Panc1 (cell line): ENCODE measurements at regions not wholly inside any gene's neighbourhood (a gene's known extent, or its start where the extent isn't known, plus 50 kb on each side); places are given as distances from the start of the nearest gene placed in this dataset.

Source experiments
- ATAC-seq: fragments of 200-7000 bp; cut with Tn5 transposase; 2 replicates; pipeline ENCODE4 v1.9.1; 2020; ENCODE audit warnings: mild to moderate bottlenecking, moderate library complexity
- BruUV-seq: library from RNA; stranded (reverse); fragments of 400-500 nt; replicated peaks from 2 replicates; lab custom pipeline; 2021; lab: Mats Ljungman, UMichigan
- CTCF ChIA-PET: fragments of 300-600 bp; sonication (Branson Sonifier 250); formaldehyde crosslinking; loops from one replicate; lab custom pipeline; 2022; ENCODE audit warnings: antibody characterized with exemption; lab: Charles Lee
- POLR2A ChIA-PET: fragments of 300-600 bp; sonication (Branson Sonifier 250); formaldehyde crosslinking; loops from one replicate; lab custom pipeline; 2022; ENCODE audit warnings: antibody characterized with exemption; lab: Charles Lee
- DNase-seq: peaks from one replicate; pipeline ENCODE4 v3.0.0-alpha.2; 2010; ENCODE audit warnings: low read depth, low spot score
- H3K27ac ChIP-seq: 2 replicates; pipeline ENCODE4 v1.5.1; 2011; ENCODE audit warnings: mild to moderate bottlenecking, low read length, inconsistent platforms
- H3K27me3 ChIP-seq: fragments of 200-500 bp; sonication (Bioruptor generic); 2 replicates; pipeline ENCODE4 v1.6.0; 2014; ENCODE audit warnings: low read length, inconsistent platforms; ENCODE audit not compliant: control insufficient read depth, insufficient read depth
- H3K36me3 ChIP-seq: fragments of 200-500 bp; sonication (Bioruptor generic); 2 replicates; pipeline ENCODE4 v1.5.1; 2014; ENCODE audit warnings: inconsistent platforms, mild to moderate bottlenecking, low read length, moderate library complexity; ENCODE audit not compliant: control insufficient read depth, insufficient read depth
- H3K4me1 ChIP-seq: 2 replicates; pipeline ENCODE4 v1.5.1; 2011; ENCODE audit warnings: inconsistent platforms, mild to moderate bottlenecking, low read length, moderate library complexity; ENCODE audit not compliant: control insufficient read depth, insufficient read depth
- H3K4me3 ChIP-seq, 2 experiments: 2 replicates each; pipeline ENCODE4 v1.5.1; 2011 to 2012; ENCODE audit warnings: low read depth in 2 of 2, low read length in 2 of 2, mild to moderate bottlenecking in 2 of 2, inconsistent platforms in 1 of 2, moderate library complexity in 1 of 2
- H3K9me3 ChIP-seq: fragments of 200-500 bp; sonication (Bioruptor generic); 2 replicates; pipeline ENCODE4 v1.5.1; 2014; ENCODE audit warnings: low read depth, mild to moderate bottlenecking, inconsistent platforms, low read length, moderate library complexity; ENCODE audit not compliant: control insufficient read depth, insufficient read depth
- CTCF ChIP-seq: fragments of 450-650 bp; IDR thresholded peaks from 2 replicates; pipeline ENCODE4 v1.5.1; 2017; ENCODE audit warnings: mild to moderate bottlenecking
- POLR2AphosphoS5 ChIP-seq: IDR thresholded peaks from 2 replicates; pipeline ENCODE4 v1.6.1; 2012; ENCODE audit warnings: mild to moderate bottlenecking, low read depth, low read length, moderate library complexity
- SIN3A ChIP-seq: IDR thresholded peaks from 2 replicates; pipeline ENCODE4 v1.6.1; 2012; ENCODE audit warnings: low read depth, mild to moderate bottlenecking, low read length, moderate library complexity, borderline replicate concordance; ENCODE audit not compliant: insufficient read depth
- TCF7L2 ChIP-seq: IDR thresholded peaks from 2 replicates; pipeline ENCODE4 v1.6.1; 2011; ENCODE audit warnings: mild to moderate bottlenecking, low read depth, low read length, inconsistent platforms
- in situ Hi-C: cut with HindIII; loops from 2 replicates; pipeline ENCODE4 v1.10.0; 2016; ENCODE audit warnings: low sequenced_read_pairs, low pct_unique_long_range_greater_than_20kb
- intact Hi-C: fragments of 100-400 bp; cut with micrococcal nuclease; formaldehyde crosslinking; loops from one replicate; pipeline ENCODE4 v1.10.0; 2022; ENCODE audit not compliant: unreplicated experiment
- TF ChIP-seq, protein P1 (sequence below), 2 experiments: IDR thresholded peaks; 2 replicates each; pipeline ENCODE4 v1.6.1; 2011 to 2012; ENCODE audit warnings: low read depth in 2 of 2, control low read depth in 1 of 2, low read length in 1 of 2, mild to moderate bottlenecking in 1 of 2, moderate library complexity in 1 of 2; ENCODE audit not compliant: insufficient read depth in 1 of 2

DNA sequence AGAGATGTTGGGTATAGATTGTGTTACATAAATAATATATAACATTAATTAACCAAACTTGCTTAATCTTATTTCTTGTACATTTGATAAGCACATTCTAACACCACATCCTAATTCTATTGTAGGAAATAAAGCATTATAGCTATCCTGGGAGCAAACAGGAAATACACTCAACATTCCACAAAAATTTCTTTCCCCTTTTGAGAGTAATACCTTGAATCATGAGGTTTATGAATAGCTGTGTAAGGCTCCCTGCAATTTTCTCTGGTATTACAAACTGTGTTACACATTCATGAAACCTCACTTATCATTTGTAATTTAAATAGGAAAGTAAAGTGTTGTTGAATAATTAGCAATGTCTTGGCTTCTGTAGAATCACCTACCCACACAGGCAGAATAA, 95.1 kb downstream of the TMEM47 start:
- ChIA-PET POLR2A (no interaction called here), CTCF (no interaction called here)
- ATAC-seq = no peak
- no peak overlapping the region for H3K27ac ChIP-seq
- H3K36me3 ChIP-seq = no peaks in the 10 kb centered on the region
- intact Hi-C loops = no loop called here
- no peak overlapping the region for H3K4me3 ChIP-seq
- no peaks in the 10 kb centered on the region for H3K4me1 ChIP-seq
- in situ Hi-C loops = no loop called here
- no peaks in the 10 kb centered on the region for H3K9me3 ChIP-seq
- DNase-seq = no peak
- BruUV-seq = no TSS peak
- TF ChIP-seq TCF7L2 = no peak
- no peak for TF ChIP-seq POLR2AphosphoS5
- H3K27me3 ChIP-seq = no peaks in the 10 kb centered on the region

DNA sequence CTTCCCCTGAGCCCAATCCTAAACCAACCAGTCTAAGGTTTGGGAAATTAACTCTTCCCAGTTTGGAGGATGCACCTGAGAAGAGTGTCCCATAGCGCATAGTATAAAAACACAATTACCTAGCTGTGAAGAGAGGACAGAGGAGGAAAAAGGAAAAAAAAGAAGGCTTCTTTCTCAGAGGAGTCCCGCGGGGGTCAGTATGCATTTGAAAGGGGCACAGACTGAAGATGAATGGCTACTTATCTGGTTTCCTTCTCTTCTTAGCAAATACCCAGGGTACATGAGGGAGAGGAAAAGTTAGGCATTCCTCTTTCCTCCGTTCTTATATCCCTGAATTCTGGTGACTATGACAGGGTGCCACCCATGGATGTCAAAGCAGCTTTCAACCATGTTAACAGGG, 96.9 kb downstream of the TMEM47 start:
- H3K4me3 ChIP-seq = no peak overlapping the region
- intact Hi-C loops = no loop called here
- no peak for ATAC-seq
- POLR2A ChIA-PET = no interaction called here
- CTCF ChIA-PET = no interaction called here
- no peaks in the 10 kb centered on the region for H3K4me1 ChIP-seq
- no peaks in the 10 kb centered on the region for H3K27me3 ChIP-seq
- H3K36me3 ChIP-seq = no peaks in the 10 kb centered on the region
- no peak for TF ChIP-seq SIN3A
- no peak for TF ChIP-seq TCF7L2
- TF ChIP-seq, protein P1, sequence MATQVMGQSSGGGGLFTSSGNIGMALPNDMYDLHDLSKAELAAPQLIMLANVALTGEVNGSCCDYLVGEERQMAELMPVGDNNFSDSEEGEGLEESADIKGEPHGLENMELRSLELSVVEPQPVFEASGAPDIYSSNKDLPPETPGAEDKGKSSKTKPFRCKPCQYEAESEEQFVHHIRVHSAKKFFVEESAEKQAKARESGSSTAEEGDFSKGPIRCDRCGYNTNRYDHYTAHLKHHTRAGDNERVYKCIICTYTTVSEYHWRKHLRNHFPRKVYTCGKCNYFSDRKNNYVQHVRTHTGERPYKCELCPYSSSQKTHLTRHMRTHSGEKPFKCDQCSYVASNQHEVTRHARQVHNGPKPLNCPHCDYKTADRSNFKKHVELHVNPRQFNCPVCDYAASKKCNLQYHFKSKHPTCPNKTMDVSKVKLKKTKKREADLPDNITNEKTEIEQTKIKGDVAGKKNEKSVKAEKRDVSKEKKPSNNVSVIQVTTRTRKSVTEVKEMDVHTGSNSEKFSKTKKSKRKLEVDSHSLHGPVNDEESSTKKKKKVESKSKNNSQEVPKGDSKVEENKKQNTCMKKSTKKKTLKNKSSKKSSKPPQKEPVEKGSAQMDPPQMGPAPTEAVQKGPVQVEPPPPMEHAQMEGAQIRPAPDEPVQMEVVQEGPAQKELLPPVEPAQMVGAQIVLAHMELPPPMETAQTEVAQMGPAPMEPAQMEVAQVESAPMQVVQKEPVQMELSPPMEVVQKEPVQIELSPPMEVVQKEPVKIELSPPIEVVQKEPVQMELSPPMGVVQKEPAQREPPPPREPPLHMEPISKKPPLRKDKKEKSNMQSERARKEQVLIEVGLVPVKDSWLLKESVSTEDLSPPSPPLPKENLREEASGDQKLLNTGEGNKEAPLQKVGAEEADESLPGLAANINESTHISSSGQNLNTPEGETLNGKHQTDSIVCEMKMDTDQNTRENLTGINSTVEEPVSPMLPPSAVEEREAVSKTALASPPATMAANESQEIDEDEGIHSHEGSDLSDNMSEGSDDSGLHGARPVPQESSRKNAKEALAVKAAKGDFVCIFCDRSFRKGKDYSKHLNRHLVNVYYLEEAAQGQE (IDR thresholded peaks at IDR 0.05; ENCODE audit: insufficient read depth in 1 of 2, low read depth in 2 of 2, low read length in 1 of 2) = no peak
- H3K27ac ChIP-seq = no peak overlapping the region
- no peaks in the 10 kb centered on the region for H3K9me3 ChIP-seq
- DNase-seq = no peak
- in situ Hi-C loops = no loop called here
- no TSS peak for BruUV-seq

GRCh38 chrX:34559325-34559724, 97.8 kb downstream of the TMEM47 start:
- BruUV-seq = no TSS peak
- Histone ChIP-seq H3K27ac (no peak overlapping the region), H3K4me3 (no peak overlapping the region), H3K9me3 (no peaks in the 10 kb centered on the region), H3K36me3 (no peaks in the 10 kb centered on the region), H3K27me3 (no peaks in the 10 kb centered on the region), H3K4me1 (no peaks in the 10 kb centered on the region)
- intact Hi-C loops (no loop called here), in situ Hi-C loops (no loop called here)
- no peak for ATAC-seq
- ChIA-PET CTCF (no interaction called here), POLR2A (no interaction called here)
- no peak for TF ChIP-seq CTCF
- TF ChIP-seq TCF7L2 = no peak
- TF ChIP-seq POLR2AphosphoS5 = no peak
- TF ChIP-seq, protein P1 (IDR thresholded peaks at IDR 0.05; ENCODE audit: insufficient read depth in 1 of 2, low read depth in 2 of 2, low read length in 1 of 2) = no peak
- no peak for TF ChIP-seq SIN3A
- DNase-seq = no peak
